ENCODE measurements at regions not wholly inside any gene's neighbourhood (a gene's known extent, or its start where the extent isn't known, plus 50 kb on each side); places are given as distances from the start of the nearest gene placed in this dataset.
"Not testable (repeated sequence)": the region's sequence is repeated elsewhere in the genome, so short reads cannot be mapped to it uniquely, and the experiment has no call there.

DNA sequence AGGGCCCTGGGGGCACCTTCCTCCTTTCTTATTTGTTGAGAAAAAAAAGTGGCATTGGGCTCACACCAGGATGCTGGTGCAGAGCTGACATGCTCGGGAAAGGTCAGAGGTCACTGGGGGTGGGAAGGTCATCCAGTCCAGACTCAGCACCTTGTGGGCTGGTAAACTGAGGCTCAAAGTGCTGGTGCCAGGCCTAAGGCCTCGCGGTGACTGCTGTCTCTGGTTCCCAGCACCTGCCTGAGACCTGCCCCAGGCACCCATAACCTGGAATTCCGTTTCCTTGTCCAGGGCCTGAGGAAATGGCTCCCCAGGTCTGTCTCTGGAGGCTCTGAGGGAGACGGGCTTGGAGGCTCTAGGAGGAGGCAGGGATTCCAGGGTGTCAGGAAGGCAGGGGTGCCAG, 521.0 kb downstream of the GOLGA6L6 start:
- WGBS, 3 donors = 70 to 83% (median 72%) methylated on average over 3 to 4 of the region's 5 CpGs
- H3K4me1 ChIP-seq (ENCODE audit: control insufficient read depth in 3 of 3, insufficient read depth in 2 of 3, low read depth in 1 of 3, low read length in 2 of 3); H3K27me3 ChIP-seq (ENCODE audit: control insufficient read depth in 3 of 3, insufficient read depth in 3 of 3, low read length in 3 of 3); DNase-seq; H3K27ac ChIP-seq (ENCODE audit: low read depth in 1 of 3, low read length in 2 of 3); H3K9me3 ChIP-seq (ENCODE audit: control insufficient read depth in 2 of 2, insufficient read depth in 1 of 2, low read depth in 1 of 2, low read length in 1 of 2); FAIRE-seq; H3K36me3 ChIP-seq (ENCODE audit: control insufficient read depth in 3 of 3, insufficient read depth in 2 of 3, low read depth in 1 of 3, low read length in 3 of 3); H3K4me3 ChIP-seq (ENCODE audit: low read depth in 1 of 3, low read length in 3 of 3): not testable (repeated sequence)

DNA sequence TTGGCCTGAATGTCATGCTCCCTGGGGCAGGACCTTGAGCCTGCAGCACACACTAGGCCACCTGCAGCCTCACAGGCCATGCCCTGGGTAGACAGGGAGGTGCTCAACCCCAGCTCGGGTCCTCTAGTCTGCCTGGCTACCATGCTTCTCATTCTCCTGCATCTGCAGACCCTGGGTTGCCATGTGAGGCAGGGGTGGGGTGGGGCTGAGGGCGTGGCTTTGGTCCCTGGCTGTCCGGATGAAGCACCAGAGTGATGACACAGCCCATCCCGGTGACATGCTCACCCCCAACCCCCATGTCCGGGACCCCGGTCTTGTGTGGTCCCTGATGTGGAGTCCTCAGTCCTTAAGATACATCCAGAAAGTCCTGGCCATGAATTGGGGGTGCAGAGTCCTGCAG, 521.8 kb downstream of the GOLGA6L6 start:
- DNase-seq; H3K27ac ChIP-seq (ENCODE audit: low read depth in 1 of 3, low read length in 2 of 3); H3K36me3 ChIP-seq (ENCODE audit: control insufficient read depth in 3 of 3, insufficient read depth in 2 of 3, low read depth in 1 of 3, low read length in 3 of 3); FAIRE-seq; H3K4me1 ChIP-seq (ENCODE audit: control insufficient read depth in 3 of 3, insufficient read depth in 2 of 3, low read depth in 1 of 3, low read length in 2 of 3); H3K9me3 ChIP-seq (ENCODE audit: control insufficient read depth in 2 of 2, insufficient read depth in 1 of 2, low read depth in 1 of 2, low read length in 1 of 2); H3K4me3 ChIP-seq (ENCODE audit: low read depth in 1 of 3, low read length in 3 of 3); H3K27me3 ChIP-seq (ENCODE audit: control insufficient read depth in 3 of 3, insufficient read depth in 3 of 3, low read length in 3 of 3): not testable (repeated sequence)
- 64 to 72% (median 71%) methylated on average over 4 to 6 of the region's 6 CpGs for WGBS, 3 donors

DNA sequence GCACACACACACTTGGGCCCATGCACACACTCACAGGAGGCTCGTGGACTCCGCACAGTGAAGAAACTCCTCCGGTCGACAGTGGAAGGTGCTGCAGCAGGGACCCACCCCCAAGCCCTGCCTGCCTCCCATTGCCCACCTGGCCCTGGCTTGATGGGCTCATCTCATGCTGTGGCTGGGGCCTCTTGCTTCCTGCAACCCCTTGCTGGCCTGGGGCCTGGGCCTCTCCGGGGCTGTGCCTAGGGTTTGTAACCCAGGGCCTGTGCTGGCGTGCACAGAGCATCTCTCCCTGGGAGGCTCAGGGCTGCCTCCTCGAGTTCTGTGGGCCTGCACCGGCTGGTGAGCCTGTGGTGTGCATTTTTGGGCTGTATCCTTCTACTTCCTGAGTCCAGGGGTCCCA, 524.0 kb downstream of the GOLGA6L6 start:
- not testable (repeated sequence) for FAIRE-seq; H3K27ac ChIP-seq (ENCODE audit: low read depth in 1 of 3, low read length in 2 of 3); H3K27me3 ChIP-seq (ENCODE audit: control insufficient read depth in 3 of 3, insufficient read depth in 3 of 3, low read length in 3 of 3); H3K9me3 ChIP-seq (ENCODE audit: control insufficient read depth in 2 of 2, insufficient read depth in 1 of 2, low read depth in 1 of 2, low read length in 1 of 2); H3K36me3 ChIP-seq (ENCODE audit: control insufficient read depth in 3 of 3, insufficient read depth in 2 of 3, low read depth in 1 of 3, low read length in 3 of 3); DNase-seq; H3K4me1 ChIP-seq (ENCODE audit: control insufficient read depth in 3 of 3, insufficient read depth in 2 of 3, low read depth in 1 of 3, low read length in 2 of 3); H3K4me3 ChIP-seq (ENCODE audit: low read depth in 1 of 3, low read length in 3 of 3)
- 72 to 100% (median 73%) methylated on average over 4 to 8 of the region's 8 CpGs for WGBS, 3 donors

DNA sequence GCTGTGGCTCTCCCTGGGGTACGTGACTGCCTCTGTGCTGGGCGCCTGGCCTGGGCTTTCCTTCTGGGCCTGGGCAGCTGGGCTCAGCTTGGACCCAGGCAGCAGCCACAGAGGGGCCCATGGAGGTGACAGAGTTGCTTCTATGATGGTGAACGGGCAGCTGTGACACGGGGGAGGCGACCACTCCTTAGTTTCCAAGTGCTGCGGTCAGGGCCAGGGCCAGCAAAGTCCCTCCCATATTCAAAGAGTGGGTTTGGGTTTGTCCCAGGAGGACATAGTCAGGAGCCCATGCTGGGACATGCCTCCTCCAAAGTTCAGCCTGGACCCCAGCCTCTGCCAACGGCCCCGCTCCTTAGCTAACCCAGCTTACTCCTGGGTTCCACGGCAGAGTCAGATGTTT, 524.7 kb downstream of the GOLGA6L6 start:
- not testable (repeated sequence) for DNase-seq; H3K4me1 ChIP-seq (ENCODE audit: control insufficient read depth in 3 of 3, insufficient read depth in 2 of 3, low read depth in 1 of 3, low read length in 2 of 3); H3K9me3 ChIP-seq (ENCODE audit: control insufficient read depth in 2 of 2, insufficient read depth in 1 of 2, low read depth in 1 of 2, low read length in 1 of 2); H3K4me3 ChIP-seq (ENCODE audit: low read depth in 1 of 3, low read length in 3 of 3); H3K27ac ChIP-seq (ENCODE audit: low read depth in 1 of 3, low read length in 2 of 3); H3K27me3 ChIP-seq (ENCODE audit: control insufficient read depth in 3 of 3, insufficient read depth in 3 of 3, low read length in 3 of 3); H3K36me3 ChIP-seq (ENCODE audit: control insufficient read depth in 3 of 3, insufficient read depth in 2 of 3, low read depth in 1 of 3, low read length in 3 of 3); FAIRE-seq
- 77 to 83% (median 82%) methylated on average over 7 of the region's 9 CpGs for WGBS, 3 donors

DNA sequence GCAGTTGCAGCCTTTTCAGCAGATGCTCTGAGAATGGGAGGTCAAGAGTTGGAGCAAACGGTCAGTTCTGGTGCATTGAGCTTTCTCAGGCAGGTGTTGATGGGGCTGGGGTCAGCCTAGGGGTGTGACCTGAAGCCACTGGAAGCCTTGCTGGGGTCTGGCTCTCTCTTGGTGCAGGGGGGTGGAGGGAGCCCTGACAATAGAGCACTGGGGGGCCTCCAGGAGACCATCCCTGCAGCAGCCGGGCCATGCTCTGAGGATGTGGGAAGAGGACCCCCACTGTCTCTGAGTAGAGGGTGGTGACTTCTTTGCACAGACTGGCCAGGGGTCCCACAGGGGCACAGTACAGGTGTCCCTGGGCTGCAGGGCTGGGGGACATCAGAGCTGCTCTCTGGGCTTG, 528.8 kb downstream of the GOLGA6L6 start:
- H3K27ac ChIP-seq (ENCODE audit: low read depth in 1 of 3, low read length in 2 of 3) = not testable (repeated sequence)

DNA sequence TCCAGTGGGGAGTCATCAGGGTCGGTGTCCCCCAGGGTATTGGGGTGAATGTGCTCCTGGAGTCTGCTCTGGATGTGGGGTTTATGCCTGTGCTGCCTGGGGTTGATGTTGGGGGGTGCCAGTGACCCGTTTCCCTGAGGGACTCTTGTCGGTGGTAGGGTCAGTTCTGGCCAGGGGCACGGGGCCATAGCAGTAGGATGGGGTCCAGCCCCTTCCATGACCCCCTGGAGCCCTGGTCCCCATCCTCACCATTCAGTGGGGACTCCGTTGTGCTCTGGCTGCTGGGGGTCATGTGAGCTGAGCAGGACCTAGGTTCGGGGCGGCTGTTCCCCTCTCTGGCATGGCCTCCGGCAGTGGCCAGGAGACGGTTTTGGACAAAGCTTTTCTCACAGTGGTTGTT, 530.8 kb downstream of the GOLGA6L6 start:
- FAIRE-seq; H3K27me3 ChIP-seq (ENCODE audit: control insufficient read depth in 3 of 3, insufficient read depth in 3 of 3, low read length in 3 of 3); DNase-seq; H3K4me1 ChIP-seq (ENCODE audit: control insufficient read depth in 3 of 3, insufficient read depth in 2 of 3, low read depth in 1 of 3, low read length in 2 of 3); H3K27ac ChIP-seq (ENCODE audit: low read depth in 1 of 3, low read length in 2 of 3); H3K4me3 ChIP-seq (ENCODE audit: low read depth in 1 of 3, low read length in 3 of 3); H3K9me3 ChIP-seq (ENCODE audit: control insufficient read depth in 2 of 2, insufficient read depth in 1 of 2, low read depth in 1 of 2, low read length in 1 of 2); H3K36me3 ChIP-seq (ENCODE audit: control insufficient read depth in 3 of 3, insufficient read depth in 2 of 3, low read depth in 1 of 3, low read length in 3 of 3): not testable (repeated sequence)
- 79 to 81% (median 79%) methylated on average over 6 to 7 of the region's 9 CpGs for WGBS, 3 donors

More for the DNA sequence above, 528.8 kb downstream of the GOLGA6L6 start:
- H3K36me3 ChIP-seq (ENCODE audit: control insufficient read depth in 3 of 3, insufficient read depth in 2 of 3, low read depth in 1 of 3, low read length in 3 of 3); H3K9me3 ChIP-seq (ENCODE audit: control insufficient read depth in 2 of 2, insufficient read depth in 1 of 2, low read depth in 1 of 2, low read length in 1 of 2); DNase-seq; H3K27me3 ChIP-seq (ENCODE audit: control insufficient read depth in 3 of 3, insufficient read depth in 3 of 3, low read length in 3 of 3); H3K4me3 ChIP-seq (ENCODE audit: low read depth in 1 of 3, low read length in 3 of 3); H3K4me1 ChIP-seq (ENCODE audit: control insufficient read depth in 3 of 3, insufficient read depth in 2 of 3, low read depth in 1 of 3, low read length in 2 of 3); FAIRE-seq: not testable (repeated sequence)
- WGBS, 3 donors = 45 to 68% (median 63%) methylated on average over 1 to 2 of the region's 2 CpGs

DNA sequence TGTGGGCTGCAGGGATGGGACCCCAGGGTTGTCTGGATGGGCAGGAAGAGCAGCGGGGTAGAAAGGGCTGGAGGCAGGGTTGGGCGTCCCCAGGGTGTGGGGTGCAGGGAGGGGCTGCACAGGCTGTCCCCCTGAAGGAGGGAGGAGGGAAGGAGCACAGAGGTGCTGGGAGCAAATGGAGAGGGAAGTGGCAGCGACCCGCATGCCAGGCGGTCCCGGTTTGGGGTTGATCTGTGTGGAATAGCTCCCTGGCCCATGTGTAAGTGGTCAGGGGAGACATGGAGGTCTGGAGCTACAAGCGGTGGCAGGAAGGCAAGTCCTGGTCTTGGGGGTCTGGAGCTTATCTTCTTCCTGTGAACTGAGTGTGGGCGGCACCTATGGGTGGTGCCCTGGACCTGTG, 532.0 kb downstream of the GOLGA6L6 start:
- not testable (repeated sequence) for H3K27ac ChIP-seq (ENCODE audit: low read depth in 1 of 3, low read length in 2 of 3); H3K27me3 ChIP-seq (ENCODE audit: control insufficient read depth in 3 of 3, insufficient read depth in 3 of 3, low read length in 3 of 3); H3K4me1 ChIP-seq (ENCODE audit: control insufficient read depth in 3 of 3, insufficient read depth in 2 of 3, low read depth in 1 of 3, low read length in 2 of 3); H3K9me3 ChIP-seq (ENCODE audit: control insufficient read depth in 2 of 2, insufficient read depth in 1 of 2, low read depth in 1 of 2, low read length in 1 of 2); H3K36me3 ChIP-seq (ENCODE audit: control insufficient read depth in 3 of 3, insufficient read depth in 2 of 3, low read depth in 1 of 3, low read length in 3 of 3); FAIRE-seq; H3K4me3 ChIP-seq (ENCODE audit: low read depth in 1 of 3, low read length in 3 of 3); DNase-seq
- 93% methylated on average over 3 of the region's 8 CpGs; no CpG with 5 or more reads in 2 of the 3 donors for WGBS, 3 donors

DNA sequence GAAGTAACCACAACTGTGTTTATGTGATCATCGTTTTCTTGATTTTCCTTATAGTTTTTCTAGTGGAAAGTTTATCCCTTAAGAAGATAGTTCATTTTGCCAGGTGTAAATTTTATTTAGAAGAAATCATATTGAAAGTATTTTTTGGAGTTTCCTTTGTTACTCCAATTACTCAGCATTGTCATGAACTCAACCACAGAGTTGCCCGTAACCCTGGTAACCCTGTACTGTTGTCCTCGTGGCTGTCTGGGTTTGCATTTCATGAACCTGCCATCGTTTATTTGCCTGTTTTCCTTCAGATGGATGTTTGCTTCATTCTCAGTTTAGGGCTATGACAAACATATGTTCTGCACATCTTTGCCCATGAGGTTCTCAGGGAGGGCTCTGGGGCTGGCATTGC, 534.3 kb downstream of the GOLGA6L6 start:
- H3K36me3 ChIP-seq (ENCODE audit: control insufficient read depth in 3 of 3, insufficient read depth in 2 of 3, low read depth in 1 of 3, low read length in 3 of 3); H3K4me1 ChIP-seq (ENCODE audit: control insufficient read depth in 3 of 3, insufficient read depth in 2 of 3, low read depth in 1 of 3, low read length in 2 of 3); DNase-seq; H3K27me3 ChIP-seq (ENCODE audit: control insufficient read depth in 3 of 3, insufficient read depth in 3 of 3, low read length in 3 of 3); H3K4me3 ChIP-seq (ENCODE audit: low read depth in 1 of 3, low read length in 3 of 3); H3K9me3 ChIP-seq (ENCODE audit: control insufficient read depth in 2 of 2, insufficient read depth in 1 of 2, low read depth in 1 of 2, low read length in 1 of 2); H3K27ac ChIP-seq (ENCODE audit: low read depth in 1 of 3, low read length in 2 of 3): not testable (repeated sequence)
- FAIRE-seq = peak; percentile 61
- WGBS, 3 donors = 55 to 73% (median 67%) methylated on average over 3 to 4 of the region's 4 CpGs

DNA sequence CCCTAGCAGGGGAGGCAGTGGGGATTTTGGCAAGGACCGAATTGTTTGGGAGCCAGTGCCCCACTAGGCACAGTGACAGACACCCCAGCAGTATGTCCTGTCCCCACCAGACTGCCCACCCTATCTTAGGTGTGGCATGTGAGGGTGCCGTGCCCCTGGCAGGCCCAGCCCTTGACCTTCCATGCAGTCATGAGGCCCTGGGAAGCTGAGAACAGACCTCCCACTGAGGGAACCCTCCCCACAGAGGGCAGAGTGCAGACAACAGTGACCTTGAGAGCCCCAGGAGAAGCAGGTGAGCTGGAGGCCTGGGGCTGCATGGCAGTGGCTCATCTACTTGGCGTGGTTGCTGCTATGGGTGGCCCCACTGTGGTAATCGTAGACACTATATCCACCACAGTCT, 538.1 kb downstream of the GOLGA6L6 start:
- not testable (repeated sequence) for H3K36me3 ChIP-seq (ENCODE audit: control insufficient read depth in 3 of 3, insufficient read depth in 2 of 3, low read depth in 1 of 3, low read length in 3 of 3); DNase-seq; H3K9me3 ChIP-seq (ENCODE audit: control insufficient read depth in 2 of 2, insufficient read depth in 1 of 2, low read depth in 1 of 2, low read length in 1 of 2); H3K27ac ChIP-seq (ENCODE audit: low read depth in 1 of 3, low read length in 2 of 3); H3K4me1 ChIP-seq (ENCODE audit: control insufficient read depth in 3 of 3, insufficient read depth in 2 of 3, low read depth in 1 of 3, low read length in 2 of 3); H3K4me3 ChIP-seq (ENCODE audit: low read depth in 1 of 3, low read length in 3 of 3); FAIRE-seq; H3K27me3 ChIP-seq (ENCODE audit: control insufficient read depth in 3 of 3, insufficient read depth in 3 of 3, low read length in 3 of 3)
- 81 to 88% (median 82%) methylated on average over 3 of the region's 4 CpGs for WGBS, 3 donors

Measured in small intestine (tissue), 7 donors.